OCI-LY3 (cell line): ENCODE measurements at regions not wholly inside any gene's neighbourhood (a gene's known extent, or its start where the extent isn't known, plus 50 kb on each side); places are given as distances from the start of the nearest gene placed in this dataset.

Experiments used
- H2AFZ ChIP-seq: fragments of 200-600, 300-600 bp; shearing (Covaris generic); 2 replicates; pipeline ENCODE4 v1.6.0; 2014; ENCODE audit warnings: antibody characterized with exemption, low read depth, low read length
- H3K27ac ChIP-seq: fragments of 200-600, 300-600 bp; sonication (generic); 2 replicates; pipeline ENCODE4 v1.5.1; 2014; ENCODE audit warnings: mild to moderate bottlenecking, low read length, moderate library complexity, mixed read lengths
- H3K27me3 ChIP-seq: fragments of 200-600, 300-600 bp; sonication (generic); 2 replicates; pipeline ENCODE4 v1.6.1; 2014; ENCODE audit warnings: low read depth, low read length, mixed read lengths
- H3K36me3 ChIP-seq: fragments of 200-600, 300-600 bp; sonication (generic); replicated peaks from 2 replicates; pipeline ENCODE3; 2014; ENCODE audit warnings: low read depth, low read length, mixed read lengths
- H3K4me1 ChIP-seq: fragments of 300-600, 200-600 bp; sonication (generic); 2 replicates; pipeline ENCODE4 v1.6.1; 2014; ENCODE audit warnings: low read length, mixed read lengths
- H3K4me2 ChIP-seq: fragments of 200-600, 300-600 bp; sonication (generic); 2 replicates; pipeline ENCODE4 v1.6.1; 2014; ENCODE audit warnings: low read length, mixed read lengths
- H3K4me3 ChIP-seq: fragments of 300-600, 200-600 bp; sonication (generic); 2 replicates; pipeline ENCODE4 v1.5.1; 2014; ENCODE audit warnings: antibody characterized with exemption, mild to moderate bottlenecking, low read length, moderate library complexity
- H3K79me2 ChIP-seq: fragments of 300-600, 200-600 bp; shearing (Covaris generic); 2 replicates; pipeline ENCODE4 v1.6.1; 2014; ENCODE audit warnings: mild to moderate bottlenecking, low read length, mixed read lengths
- H3K9ac ChIP-seq: fragments of 300-600, 200-600 bp; shearing (Covaris generic); 2 replicates; pipeline ENCODE4 v1.6.0; 2014; ENCODE audit warnings: mild to moderate bottlenecking, low read length, moderate library complexity
- H3K9me3 ChIP-seq: fragments of 200-600, 300-600 bp; shearing (Covaris generic); 2 replicates; pipeline ENCODE4 v1.6.1; 2014; ENCODE audit warnings: low read length, mixed read lengths; ENCODE audit not compliant: insufficient read depth
- H4K20me1 ChIP-seq: fragments of 200-600, 300-600 bp; sonication (generic); 2 replicates; pipeline ENCODE4 v1.6.1; 2016; ENCODE audit warnings: low read length, mixed read lengths; ENCODE audit not compliant: insufficient read depth
- CTCF ChIP-seq: fragments of 200-600, 300-600 bp; sonication (generic); IDR thresholded peaks from 2 replicates; pipeline ENCODE4 v1.5.1; 2014; ENCODE audit warnings: antibody characterized with exemption, low read length, low read depth
- EZH2phosphoT487 ChIP-seq: fragments of 200-600 bp; shearing (Covaris generic); IDR thresholded peaks from 2 replicates; pipeline ENCODE4 v1.6.1; 2018; ENCODE audit warnings: antibody characterized with exemption, mixed run types, low read depth

GRCh38 chr14:87522575-87522974, 470.4 kb downstream of the GALC start:
- Histone ChIP-seq H3K36me3 (no peaks in the 10 kb centered on the region), H3K4me2 (no peak overlapping the region), H4K20me1 (no peaks in the 10 kb centered on the region), H3K4me1 (no peaks in the 10 kb centered on the region), H3K9ac (no peak overlapping the region), H3K79me2 (no peaks in the 10 kb centered on the region), H3K4me3 (no peak overlapping the region), H3K27me3 (no peaks in the 10 kb centered on the region), H3K9me3 (no peaks in the 10 kb centered on the region), H2AFZ (no peak overlapping the region), H3K27ac (no peak overlapping the region)
- TF ChIP-seq EZH2phosphoT487: no peak
- TF ChIP-seq CTCF: no peak

GRCh38 chr14:87508333-87508732, 484.6 kb downstream of the GALC start:
- no peaks in the 10 kb centered on the region for H3K27me3 ChIP-seq
- no peaks in the 10 kb centered on the region for H3K79me2 ChIP-seq
- no peak overlapping the region for H2AFZ ChIP-seq
- no peaks in the 10 kb centered on the region for H4K20me1 ChIP-seq
- no peaks in the 10 kb centered on the region for H3K36me3 ChIP-seq
- H3K9ac ChIP-seq: no peak overlapping the region
- H3K27ac ChIP-seq: no peak overlapping the region
- no peaks in the 10 kb centered on the region for H3K4me1 ChIP-seq
- H3K4me2 ChIP-seq: no peak overlapping the region
- H3K4me3 ChIP-seq: no peak overlapping the region
- H3K9me3 ChIP-seq: no peaks in the 10 kb centered on the region
- TF ChIP-seq EZH2phosphoT487 (no peak), CTCF (no peak)

DNA sequence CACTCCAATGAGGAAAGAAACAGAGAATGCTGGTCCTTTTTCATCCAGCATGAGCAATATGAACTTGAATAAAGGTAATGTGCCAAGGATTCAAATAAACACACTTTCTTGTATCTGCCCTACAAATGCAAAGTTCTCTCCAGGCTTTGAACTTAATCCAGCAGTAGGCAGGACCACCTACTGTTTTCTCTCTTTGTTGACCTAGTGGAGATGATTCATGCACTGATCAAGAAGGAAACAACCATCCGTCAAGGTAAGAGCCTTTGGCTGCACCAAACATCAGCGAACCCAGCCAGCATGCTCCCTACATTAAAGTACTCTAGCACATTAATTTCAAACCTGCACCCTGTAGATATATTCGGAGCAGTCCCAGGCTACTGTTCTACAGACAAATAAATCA, 489.3 kb downstream of the GALC start:
- H3K79me2 ChIP-seq: no peaks in the 10 kb centered on the region
- no peaks in the 10 kb centered on the region for H3K36me3 ChIP-seq
- no peak overlapping the region for H2AFZ ChIP-seq
- H4K20me1 ChIP-seq: no peaks in the 10 kb centered on the region
- H3K9me3 ChIP-seq: no peaks in the 10 kb centered on the region
- H3K9ac ChIP-seq: no peak overlapping the region
- TF ChIP-seq EZH2phosphoT487 (no peak), CTCF (no peak)
- no peaks in the 10 kb centered on the region for H3K27me3 ChIP-seq
- H3K4me1 ChIP-seq: no peaks in the 10 kb centered on the region
- no peak overlapping the region for H3K4me2 ChIP-seq
- H3K4me3 ChIP-seq: no peak overlapping the region
- no peak overlapping the region for H3K27ac ChIP-seq

DNA sequence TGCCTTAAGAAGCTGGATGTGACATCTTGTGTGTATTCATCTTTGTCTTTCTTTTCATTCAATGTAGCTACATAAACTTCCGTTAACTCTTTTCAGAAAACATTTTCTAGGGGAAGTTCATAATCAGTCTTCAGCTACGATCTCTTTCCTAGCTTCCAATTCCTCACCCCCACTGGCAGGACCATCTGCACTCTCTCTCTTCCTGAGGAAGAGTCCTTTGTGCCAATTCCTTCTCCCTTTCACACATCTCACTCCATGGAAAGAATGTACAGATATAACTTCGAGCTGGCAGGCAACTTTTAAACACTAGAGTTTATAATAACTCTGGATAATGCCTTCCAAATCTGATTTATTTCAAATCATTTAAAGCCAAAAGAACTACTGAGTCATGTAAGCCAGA, 495.7 kb downstream of the GALC start:
- no peaks in the 10 kb centered on the region for H3K79me2 ChIP-seq
- TF ChIP-seq CTCF (no peak), EZH2phosphoT487 (no peak)
- no peaks in the 10 kb centered on the region for H3K36me3 ChIP-seq
- H3K9me3 ChIP-seq: no peaks in the 10 kb centered on the region
- no peak overlapping the region for H3K9ac ChIP-seq
- no peaks in the 10 kb centered on the region for H4K20me1 ChIP-seq
- no peak overlapping the region for H3K4me3 ChIP-seq
- no peaks in the 10 kb centered on the region for H3K4me1 ChIP-seq
- no peak overlapping the region for H3K4me2 ChIP-seq
- H3K27me3 ChIP-seq: no peaks in the 10 kb centered on the region
- no peak overlapping the region for H3K27ac ChIP-seq
- no peak overlapping the region for H2AFZ ChIP-seq
